GM18499 (cell line): ENCODE measurements at regions not wholly inside any gene's neighbourhood (a gene's known extent, or its start where the extent isn't known, plus 50 kb on each side); places are given as distances from the start of the nearest gene placed in this dataset.
"Not testable (repeated sequence)": the region's sequence is repeated elsewhere in the genome, so short reads cannot be mapped to it uniquely, and the experiment has no call there.

Source experiments
- ATAC-seq: cut with Tn5 transposase; IDR thresholded peaks from one replicate; pipeline ENCODE4 v1.9.1; 2021; ENCODE audit warnings: moderate number of reproducible peaks; ENCODE audit not compliant: insufficient read depth, unreplicated experiment

GRCh38 chr18:38198526-38198925 is 632.9 kb upstream of the CELF4 start:
- no peak for ATAC-seq

GRCh38 chr18:38186491-38186890 is 620.9 kb upstream of the CELF4 start:
- ATAC-seq = no peak

- ATAC-seq = no peak
Measured at GRCh38 chr18:38174594-38174993, 609.0 kb upstream of the CELF4 start.

- no peak for ATAC-seq
Measured at GRCh38 chr18:38174173-38174572, 608.6 kb upstream of the CELF4 start.

GRCh38 chr18:38170845-38171244 is 605.2 kb upstream of the CELF4 start:
- no peak for ATAC-seq

GRCh38 chr18:38167623-38168022 is 602.0 kb upstream of the CELF4 start:
- no peak for ATAC-seq

GRCh38 chr18:38153116-38153515 is 587.5 kb upstream of the CELF4 start:
- not testable (repeated sequence) for ATAC-seq

- no peak for ATAC-seq
Measured at GRCh38 chr18:38116716-38117115, 551.1 kb upstream of the CELF4 start.

- no peak for ATAC-seq
Measured at GRCh38 chr18:38115201-38115600, 549.6 kb upstream of the CELF4 start.

GRCh38 chr18:38087538-38087937 is 521.9 kb upstream of the CELF4 start:
- no peak for ATAC-seq

GRCh38 chr18:38081516-38081915 is 515.9 kb upstream of the CELF4 start:
- ATAC-seq = no peak

GRCh38 chr18:38077229-38077628 is 511.6 kb upstream of the CELF4 start:
- no peak for ATAC-seq

GRCh38 chr18:38076346-38077070 is 510.9 kb upstream of the CELF4 start:
- ATAC-seq = no peak

- no peak for ATAC-seq
Measured at GRCh38 chr18:38074298-38074876, 508.8 kb upstream of the CELF4 start.

- no peak for ATAC-seq
Measured at GRCh38 chr18:38067821-38068220, 502.2 kb upstream of the CELF4 start.

- ATAC-seq = no peak
Measured at GRCh38 chr18:38067086-38067485, 501.5 kb upstream of the CELF4 start.

GRCh38 chr18:38052879-38053590 is 487.4 kb upstream of the CELF4 start:
- no peak for ATAC-seq

GRCh38 chr18:38047820-38048219 is 482.2 kb upstream of the CELF4 start:
- no peak for ATAC-seq

- no peak for ATAC-seq
Measured at GRCh38 chr18:38046651-38047050, 481.1 kb upstream of the CELF4 start.

GRCh38 chr18:38045845-38046244 is 480.2 kb upstream of the CELF4 start:
- ATAC-seq = no peak

- no peak for ATAC-seq
Measured at GRCh38 chr18:38042211-38042890, 476.8 kb upstream of the CELF4 start.
